HG02943 (cell line): ENCODE measurements at regions not wholly inside any gene's neighbourhood (a gene's known extent, or its start where the extent isn't known, plus 50 kb on each side); places are given as distances from the start of the nearest gene placed in this dataset.

ENCODE experiments used
- ATAC-seq: cut with Tn5 transposase; IDR thresholded peaks from one replicate; pipeline ENCODE4 v1.9.1; 2021; ENCODE audit warnings: mild to moderate bottlenecking, low read depth, moderate library complexity; ENCODE audit not compliant: unreplicated experiment

DNA sequence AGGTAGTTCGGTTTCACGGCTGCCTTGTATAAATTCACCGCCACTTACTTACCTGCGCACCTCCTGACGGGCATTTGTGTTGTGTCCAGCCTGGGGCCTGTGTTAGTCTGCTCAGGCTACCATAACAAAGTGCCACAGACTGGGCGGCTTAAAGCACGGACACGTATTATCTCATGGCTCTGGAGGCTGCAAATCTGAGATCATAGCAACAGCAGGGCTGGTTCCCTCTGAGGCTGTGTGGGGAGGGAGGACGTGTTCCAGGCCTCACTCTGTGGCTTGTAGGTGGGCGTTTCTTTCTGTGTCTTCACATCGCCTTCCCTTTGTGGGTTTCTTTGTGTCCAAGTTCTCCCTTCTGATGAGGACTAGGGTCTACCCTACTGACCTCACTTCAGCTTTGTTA is 93.5 kb upstream of the FZD10 start:
- no peak for ATAC-seq

- ATAC-seq: no peak
Observed at GRCh38 chr12:130070126-130070611, 92.1 kb upstream of the FZD10 start.

- no peak for ATAC-seq
Observed at GRCh38 chr12:130073721-130074120, 88.5 kb upstream of the FZD10 start.

GRCh38 chr12:130074661-130075406 is 87.4 kb upstream of the FZD10 start:
- no peak for ATAC-seq

DNA sequence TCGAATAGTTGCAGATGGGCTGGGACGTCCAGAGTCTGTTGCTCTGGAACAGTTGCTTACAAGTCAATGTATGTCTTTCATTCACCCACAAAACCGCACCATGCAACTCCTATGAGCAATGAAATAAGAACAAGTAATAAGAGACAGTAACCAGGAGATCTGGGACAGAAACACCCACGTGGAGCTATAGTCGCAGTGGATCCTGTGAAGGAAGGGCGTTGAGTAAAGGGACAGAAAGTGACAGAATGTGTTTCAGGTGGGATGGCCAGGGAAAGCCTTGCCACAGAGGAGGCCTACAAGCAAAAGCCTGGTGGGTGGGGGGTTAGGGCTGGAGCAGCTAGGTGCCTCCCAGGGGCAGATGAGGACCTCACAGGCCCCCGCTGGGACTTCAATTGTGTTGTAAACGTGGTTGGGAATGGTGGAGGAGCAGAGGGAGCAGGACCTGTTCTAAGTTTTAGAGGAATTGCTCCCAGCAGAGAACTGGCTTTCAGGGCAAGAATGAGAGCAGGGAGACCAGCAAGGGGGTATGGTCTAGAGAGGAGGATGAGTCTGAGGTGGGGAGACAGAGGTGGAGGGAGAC is 86.7 kb upstream of the FZD10 start:
- ATAC-seq: no peak

DNA sequence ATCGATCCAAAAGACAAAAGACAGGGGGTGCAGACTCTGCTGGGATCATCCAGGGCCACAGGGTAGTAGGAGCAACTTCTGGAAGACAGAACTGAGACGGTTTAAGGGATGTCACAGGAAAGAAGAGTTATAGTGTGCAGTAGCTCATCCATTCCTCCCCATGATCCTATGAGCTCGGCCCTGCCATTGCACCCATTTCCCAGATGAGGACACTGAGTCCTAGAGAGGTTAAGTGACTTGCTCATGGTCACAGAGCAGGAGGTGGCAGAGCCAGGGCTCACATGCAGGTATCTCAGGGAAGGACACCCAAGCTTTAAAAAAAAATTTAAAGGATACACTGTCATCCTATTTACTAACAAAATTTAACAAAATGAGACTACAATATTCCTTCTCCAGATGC is 86.1 kb upstream of the FZD10 start:
- no peak for ATAC-seq

- no peak for ATAC-seq
Observed at GRCh38 chr12:130076752-130077151, 85.5 kb upstream of the FZD10 start.

- ATAC-seq: no peak
Observed at GRCh38 chr12:130078852-130079251, 83.4 kb upstream of the FZD10 start.

- ATAC-seq: no peak
Observed at GRCh38 chr12:130079279-130079678, 83.0 kb upstream of the FZD10 start.

DNA sequence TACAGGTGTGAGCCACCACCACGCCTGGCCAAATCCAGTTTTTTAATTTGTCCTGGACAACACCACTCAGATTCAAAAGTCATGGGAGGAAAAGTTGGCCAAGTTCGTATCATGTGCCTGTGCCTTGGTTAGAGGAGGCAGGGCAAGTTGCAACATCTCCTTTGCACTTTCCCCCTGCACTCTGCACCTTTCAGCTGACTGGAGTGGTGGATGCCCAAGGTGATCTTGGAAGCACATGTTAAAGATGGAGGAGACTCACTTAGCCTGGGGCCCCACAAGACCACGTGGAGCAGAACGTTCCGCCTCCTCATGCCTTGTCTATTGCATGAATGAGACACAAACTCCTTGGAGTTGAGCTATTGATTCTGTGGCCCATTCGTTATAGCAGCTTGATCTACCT is 82.1 kb upstream of the FZD10 start:
- ATAC-seq: no peak

GRCh38 chr12:130081117-130081805 is 81.0 kb upstream of the FZD10 start:
- no peak for ATAC-seq

DNA sequence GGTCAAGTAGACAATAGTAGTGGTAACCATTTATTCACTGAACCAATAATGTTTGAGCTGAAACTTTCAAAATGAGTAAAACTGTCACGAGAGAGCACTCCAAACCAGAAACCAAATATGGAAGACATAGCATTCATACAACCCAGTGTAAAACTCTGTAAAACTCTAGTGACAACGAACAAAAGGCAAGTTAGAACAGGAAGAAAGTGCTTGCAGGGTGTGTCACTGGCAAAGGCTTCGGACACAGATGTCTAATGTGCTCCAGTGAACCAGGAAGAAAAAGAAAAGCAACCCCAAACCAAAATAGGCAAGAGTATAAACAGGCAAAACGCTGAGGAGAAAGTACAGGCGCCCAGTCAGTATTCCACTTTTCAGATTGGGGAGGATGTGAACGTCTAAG is 79.3 kb upstream of the FZD10 start:
- ATAC-seq: no peak

- no peak for ATAC-seq
Observed at GRCh38 chr12:130083734-130084133, 78.5 kb upstream of the FZD10 start.

GRCh38 chr12:130084359-130084758 is 77.9 kb upstream of the FZD10 start:
- ATAC-seq: no peak

GRCh38 chr12:130086248-130086647 is 76.0 kb upstream of the FZD10 start:
- ATAC-seq: no peak

GRCh38 chr12:130086797-130087196 is 75.5 kb upstream of the FZD10 start:
- no peak for ATAC-seq

DNA sequence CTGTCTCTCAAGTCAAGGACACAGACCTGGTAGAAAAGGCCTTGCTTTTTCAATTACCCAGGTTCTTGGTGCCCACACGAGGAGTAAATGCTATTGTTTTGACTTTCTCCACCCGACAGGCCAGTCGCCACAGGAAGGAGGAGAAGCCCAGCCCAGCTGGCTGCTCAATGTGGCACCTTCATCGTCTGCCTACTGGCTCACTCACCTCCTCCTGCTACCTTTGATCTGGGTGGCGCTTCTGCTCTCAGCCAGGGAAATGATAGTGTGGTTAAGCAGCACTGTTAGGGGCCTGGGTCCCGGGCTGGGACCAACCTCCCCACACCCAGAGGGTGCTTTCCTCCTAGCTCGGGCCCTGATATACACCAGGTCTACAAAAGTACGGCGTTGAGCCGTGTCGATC is 75.0 kb upstream of the FZD10 start:
- no peak for ATAC-seq

DNA sequence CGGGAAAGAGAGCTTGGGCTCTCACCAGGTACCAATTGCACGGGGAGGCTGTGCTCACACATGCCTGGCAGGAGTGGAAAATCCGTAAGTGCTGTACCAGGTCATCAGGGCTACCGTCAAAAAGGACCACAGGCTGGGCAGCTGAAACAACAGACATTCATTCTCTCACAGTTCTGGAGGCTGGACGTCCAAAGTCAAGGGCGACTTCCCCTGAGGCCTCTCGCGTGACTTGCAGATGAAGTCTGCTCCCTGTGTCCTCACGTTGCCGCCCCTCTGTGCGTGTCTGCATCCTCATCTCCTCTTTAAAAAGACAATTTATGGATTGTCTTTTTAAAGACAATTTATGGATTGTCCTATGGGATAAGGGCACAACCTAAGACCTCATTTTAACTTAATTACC is 73.8 kb upstream of the FZD10 start:
- ATAC-seq: no peak

- ATAC-seq: no peak
Observed at GRCh38 chr12:130090542-130090941, 71.7 kb upstream of the FZD10 start.

GRCh38 chr12:130093380-130093779 is 68.9 kb upstream of the FZD10 start:
- ATAC-seq: no peak

DNA sequence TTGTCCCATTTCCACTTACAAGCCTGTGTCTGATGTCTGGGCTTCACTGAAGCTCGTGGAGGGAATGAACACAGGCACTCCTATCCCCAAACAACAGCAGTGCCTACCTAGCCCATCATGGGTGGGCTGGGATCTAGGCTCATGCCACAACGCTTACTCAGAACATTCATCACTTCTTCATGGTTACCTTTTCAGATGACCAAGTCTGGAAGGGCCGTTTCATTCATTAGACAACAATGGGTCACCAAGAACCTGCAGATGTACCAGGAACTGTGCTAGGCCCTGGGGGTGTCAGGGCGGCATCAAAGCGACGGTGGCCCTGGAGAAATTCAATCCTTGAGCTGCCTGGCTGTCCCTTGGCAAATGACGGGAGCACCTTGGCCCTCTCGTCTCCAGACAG is 64.9 kb upstream of the FZD10 start:
- ATAC-seq: no peak

- ATAC-seq: no peak
Observed at GRCh38 chr12:130097798-130098255, 64.4 kb upstream of the FZD10 start.
